ENCODE measurements at regions not wholly inside any gene's neighbourhood (a gene's known extent, or its start where the extent isn't known, plus 50 kb on each side); places are given as distances from the start of the nearest gene placed in this dataset.
"Not testable (repeated sequence)": the region's sequence is repeated elsewhere in the genome, so short reads cannot be mapped to it uniquely, and the experiment has no call there.

- not testable (repeated sequence) for H3K36me3 Mint-ChIP-seq (ENCODE audit: low read depth); H3K4me1 Mint-ChIP-seq (ENCODE audit: low read depth); H3K9me3 Mint-ChIP-seq; H3K4me3 Mint-ChIP-seq; H3K27ac Mint-ChIP-seq
- peaks cover 24% of the 10 kb centered on the region for H3K27me3 Mint-ChIP-seq
These were observed 105.5 kb upstream of the PCED1B start for GRCh38 chr12:46973937-46974336.

GRCh38 chr12:46977871-46978375 is 101.5 kb upstream of the PCED1B start:
- Mint-ChIP-seq H3K36me3 (ENCODE audit: low read depth) (no peaks in the 10 kb centered on the region), H3K4me1 (ENCODE audit: low read depth) (no peaks in the 10 kb centered on the region), H3K27ac (no peak overlapping the region), H3K27me3 (peaks cover 23% of the 10 kb centered on the region), H3K4me3 (no peak overlapping the region), H3K9me3 (no peaks in the 10 kb centered on the region)

GRCh38 chr12:46981622-46982021 is 97.8 kb upstream of the PCED1B start:
- Mint-ChIP-seq H3K36me3 (ENCODE audit: low read depth) (no peaks in the 10 kb centered on the region), H3K4me1 (ENCODE audit: low read depth) (no peaks in the 10 kb centered on the region), H3K27ac (no peak overlapping the region), H3K4me3 (no peak overlapping the region), H3K9me3 (no peaks in the 10 kb centered on the region), H3K27me3 (peaks cover 19% of the 10 kb centered on the region)

- Mint-ChIP-seq H3K27me3 (peaks cover 12% of the 10 kb centered on the region), H3K36me3 (ENCODE audit: low read depth) (no peaks in the 10 kb centered on the region), H3K9me3 (no peaks in the 10 kb centered on the region), H3K27ac (no peak overlapping the region), H3K4me1 (ENCODE audit: low read depth) (no peaks in the 10 kb centered on the region), H3K4me3 (no peak overlapping the region)
These were observed 96.6 kb upstream of the PCED1B start for GRCh38 chr12:46982629-46983392.

- no peaks in the 10 kb centered on the region for H3K36me3 Mint-ChIP-seq (ENCODE audit: low read depth)
- peaks cover 11% of the 10 kb centered on the region for H3K27me3 Mint-ChIP-seq
- no peak overlapping the region for H3K4me3 Mint-ChIP-seq
- H3K9me3 Mint-ChIP-seq: no peaks in the 10 kb centered on the region
- no peak overlapping the region for H3K27ac Mint-ChIP-seq
- no peaks in the 10 kb centered on the region for H3K4me1 Mint-ChIP-seq (ENCODE audit: low read depth)
These were observed 96.0 kb upstream of the PCED1B start for GRCh38 chr12:46983393-46983793.

- Mint-ChIP-seq H3K36me3 (ENCODE audit: low read depth) (no peaks in the 10 kb centered on the region), H3K27ac (no peak overlapping the region), H3K4me3 (no peak overlapping the region), H3K27me3 (peaks cover 9% of the 10 kb centered on the region), H3K9me3 (no peaks in the 10 kb centered on the region), H3K4me1 (ENCODE audit: low read depth) (no peaks in the 10 kb centered on the region)
These were observed 95.2 kb upstream of the PCED1B start for GRCh38 chr12:46983959-46984841.

GRCh38 chr12:46985816-46986215 is 93.6 kb upstream of the PCED1B start:
- Mint-ChIP-seq H3K36me3 (ENCODE audit: low read depth) (no peaks in the 10 kb centered on the region), H3K27ac (no peak overlapping the region), H3K4me3 (no peak overlapping the region), H3K4me1 (ENCODE audit: low read depth) (no peaks in the 10 kb centered on the region), H3K9me3 (peaks cover 6% of the 10 kb centered on the region), H3K27me3 (peaks cover 9% of the 10 kb centered on the region)

GRCh38 chr12:46988122-46988521 is 91.3 kb upstream of the PCED1B start:
- H3K4me3 Mint-ChIP-seq; H3K36me3 Mint-ChIP-seq (ENCODE audit: low read depth); H3K27me3 Mint-ChIP-seq; H3K4me1 Mint-ChIP-seq (ENCODE audit: low read depth); H3K9me3 Mint-ChIP-seq; H3K27ac Mint-ChIP-seq: not testable (repeated sequence)

- Mint-ChIP-seq H3K27ac (no peak overlapping the region), H3K4me3 (no peak overlapping the region), H3K27me3 (no peaks in the 10 kb centered on the region), H3K9me3 (peaks cover 6% of the 10 kb centered on the region), H3K36me3 (ENCODE audit: low read depth) (no peaks in the 10 kb centered on the region), H3K4me1 (ENCODE audit: low read depth) (no peaks in the 10 kb centered on the region)
These were observed 89.2 kb upstream of the PCED1B start for GRCh38 chr12:46990211-46990610.

GRCh38 chr12:46992051-46992450 is 87.4 kb upstream of the PCED1B start:
- H3K4me1 Mint-ChIP-seq (ENCODE audit: low read depth); H3K27me3 Mint-ChIP-seq; H3K4me3 Mint-ChIP-seq; H3K27ac Mint-ChIP-seq; H3K36me3 Mint-ChIP-seq (ENCODE audit: low read depth); H3K9me3 Mint-ChIP-seq: not testable (repeated sequence)

- H3K4me3 Mint-ChIP-seq: no peak overlapping the region
- no peaks in the 10 kb centered on the region for H3K36me3 Mint-ChIP-seq (ENCODE audit: low read depth)
- H3K4me1 Mint-ChIP-seq (ENCODE audit: low read depth): no peaks in the 10 kb centered on the region
- H3K27ac Mint-ChIP-seq: no peak overlapping the region
- H3K27me3 Mint-ChIP-seq: peaks cover 3% of the 10 kb centered on the region
- H3K9me3 Mint-ChIP-seq: no peaks in the 10 kb centered on the region
These were observed 80.5 kb upstream of the PCED1B start for GRCh38 chr12:46998811-46999368.

- peaks cover 15% of the 10 kb centered on the region for H3K27me3 Mint-ChIP-seq
- H3K4me3 Mint-ChIP-seq: no peak overlapping the region
- H3K27ac Mint-ChIP-seq: no peak overlapping the region
- no peaks in the 10 kb centered on the region for H3K9me3 Mint-ChIP-seq
- H3K36me3 Mint-ChIP-seq (ENCODE audit: low read depth): no peaks in the 10 kb centered on the region
- no peaks in the 10 kb centered on the region for H3K4me1 Mint-ChIP-seq (ENCODE audit: low read depth)
These were observed 74.8 kb upstream of the PCED1B start for GRCh38 chr12:47004634-47005033.

- Mint-ChIP-seq H3K36me3 (ENCODE audit: low read depth) (no peaks in the 10 kb centered on the region), H3K4me1 (ENCODE audit: low read depth) (no peaks in the 10 kb centered on the region), H3K9me3 (no peaks in the 10 kb centered on the region), H3K4me3 (no peak overlapping the region), H3K27ac (no peak overlapping the region), H3K27me3 (peaks cover 19% of the 10 kb centered on the region)
These were observed 72.4 kb upstream of the PCED1B start for GRCh38 chr12:47007048-47007447.

GRCh38 chr12:47012552-47012951 is 66.9 kb upstream of the PCED1B start:
- H3K4me1 Mint-ChIP-seq (ENCODE audit: low read depth): no peaks in the 10 kb centered on the region
- no peak overlapping the region for H3K27ac Mint-ChIP-seq
- peaks cover 9% of the 10 kb centered on the region for H3K27me3 Mint-ChIP-seq
- no peaks in the 10 kb centered on the region for H3K9me3 Mint-ChIP-seq
- no peak overlapping the region for H3K4me3 Mint-ChIP-seq
- no peaks in the 10 kb centered on the region for H3K36me3 Mint-ChIP-seq (ENCODE audit: low read depth)

- H3K9me3 Mint-ChIP-seq: no peaks in the 10 kb centered on the region
- H3K27ac Mint-ChIP-seq: no peak overlapping the region
- no peaks in the 10 kb centered on the region for H3K36me3 Mint-ChIP-seq (ENCODE audit: low read depth)
- no peaks in the 10 kb centered on the region for H3K4me1 Mint-ChIP-seq (ENCODE audit: low read depth)
- H3K4me3 Mint-ChIP-seq: no peak overlapping the region
- peaks cover 4% of the 10 kb centered on the region for H3K27me3 Mint-ChIP-seq
These were observed 64.9 kb upstream of the PCED1B start for GRCh38 chr12:47014474-47014873.
